HG03565 (cell line): ENCODE measurements at regions not wholly inside any gene's neighbourhood (a gene's known extent, or its start where the extent isn't known, plus 50 kb on each side); places are given as distances from the start of the nearest gene placed in this dataset.

Experiments
- ATAC-seq: cut with Tn5 transposase; IDR thresholded peaks from one replicate; pipeline ENCODE4 v1.9.1; 2021; ENCODE audit warnings: mild to moderate bottlenecking, moderate library complexity; ENCODE audit not compliant: unreplicated experiment

GRCh38 chr21:16592381-16592780, 862.6 kb downstream of the USP25 start:
- no peak for ATAC-seq

GRCh38 chr21:16594191-16594590, 864.4 kb downstream of the USP25 start:
- ATAC-seq = no peak

GRCh38 chr21:16596369-16596768, 866.6 kb downstream of the USP25 start:
- ATAC-seq = no peak

GRCh38 chr21:16597753-16598152, 868.0 kb downstream of the USP25 start:
- ATAC-seq = no peak

- no peak for ATAC-seq
Observed at GRCh38 chr21:16605597-16605996, 875.8 kb downstream of the USP25 start.

- no peak for ATAC-seq
Observed at GRCh38 chr21:16606271-16606670, 876.5 kb downstream of the USP25 start.

GRCh38 chr21:16608209-16608830, 878.5 kb downstream of the USP25 start:
- no peak for ATAC-seq

GRCh38 chr21:16619281-16619680, 889.5 kb downstream of the USP25 start:
- no peak for ATAC-seq

GRCh38 chr21:16620786-16621320, 891.1 kb downstream of the USP25 start:
- ATAC-seq = no peak

- ATAC-seq = no peak
Observed at GRCh38 chr21:16624479-16625118, 888.2 kb upstream of the CXADR start.

GRCh38 chr21:16625491-16625890, 887.4 kb upstream of the CXADR start:
- ATAC-seq = no peak

GRCh38 chr21:16633831-16634459, 878.9 kb upstream of the CXADR start:
- no peak for ATAC-seq

- no peak for ATAC-seq
Observed at GRCh38 chr21:16634515-16634914, 878.3 kb upstream of the CXADR start.

- no peak for ATAC-seq
Observed at GRCh38 chr21:16640297-16641027, 872.4 kb upstream of the CXADR start.

GRCh38 chr21:16642353-16642752, 870.5 kb upstream of the CXADR start:
- no peak for ATAC-seq

- no peak for ATAC-seq
Observed at GRCh38 chr21:16644685-16645084, 868.2 kb upstream of the CXADR start.

GRCh38 chr21:16650714-16651366, 862.0 kb upstream of the CXADR start:
- no peak for ATAC-seq

- ATAC-seq = no peak
Observed at GRCh38 chr21:16651956-16652355, 860.9 kb upstream of the CXADR start.

GRCh38 chr21:16663436-16663835, 849.4 kb upstream of the CXADR start:
- no peak for ATAC-seq

GRCh38 chr21:16667395-16667794, 845.4 kb upstream of the CXADR start:
- no peak for ATAC-seq

- ATAC-seq = no peak
Observed at GRCh38 chr21:16674949-16675348, 837.9 kb upstream of the CXADR start.
